ENCODE measurements at regions not wholly inside any gene's neighbourhood (a gene's known extent, or its start where the extent isn't known, plus 50 kb on each side); places are given as distances from the start of the nearest gene placed in this dataset.

DNA sequence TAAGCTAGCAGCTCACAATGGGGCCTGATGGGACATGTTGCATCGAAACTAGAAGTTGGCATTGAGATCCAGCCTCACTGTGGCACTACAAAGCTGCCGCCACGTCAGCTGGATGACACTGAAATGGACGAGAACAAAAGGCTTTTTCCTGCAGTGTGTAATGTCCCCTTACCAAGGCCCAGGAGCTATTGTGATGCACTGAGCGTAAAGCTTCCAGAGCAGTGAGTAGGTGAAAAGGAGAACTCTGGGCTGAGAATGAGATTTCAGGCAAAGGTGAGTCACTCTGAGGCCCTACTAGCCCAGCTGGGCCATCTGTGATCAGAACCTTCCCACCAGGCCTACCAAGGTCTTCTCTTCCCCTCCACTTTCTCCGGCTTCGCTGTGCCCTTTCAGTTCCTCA lies 528.1 kb upstream of the KLF4 start:
- TF ChIP-seq, protein P1, sequence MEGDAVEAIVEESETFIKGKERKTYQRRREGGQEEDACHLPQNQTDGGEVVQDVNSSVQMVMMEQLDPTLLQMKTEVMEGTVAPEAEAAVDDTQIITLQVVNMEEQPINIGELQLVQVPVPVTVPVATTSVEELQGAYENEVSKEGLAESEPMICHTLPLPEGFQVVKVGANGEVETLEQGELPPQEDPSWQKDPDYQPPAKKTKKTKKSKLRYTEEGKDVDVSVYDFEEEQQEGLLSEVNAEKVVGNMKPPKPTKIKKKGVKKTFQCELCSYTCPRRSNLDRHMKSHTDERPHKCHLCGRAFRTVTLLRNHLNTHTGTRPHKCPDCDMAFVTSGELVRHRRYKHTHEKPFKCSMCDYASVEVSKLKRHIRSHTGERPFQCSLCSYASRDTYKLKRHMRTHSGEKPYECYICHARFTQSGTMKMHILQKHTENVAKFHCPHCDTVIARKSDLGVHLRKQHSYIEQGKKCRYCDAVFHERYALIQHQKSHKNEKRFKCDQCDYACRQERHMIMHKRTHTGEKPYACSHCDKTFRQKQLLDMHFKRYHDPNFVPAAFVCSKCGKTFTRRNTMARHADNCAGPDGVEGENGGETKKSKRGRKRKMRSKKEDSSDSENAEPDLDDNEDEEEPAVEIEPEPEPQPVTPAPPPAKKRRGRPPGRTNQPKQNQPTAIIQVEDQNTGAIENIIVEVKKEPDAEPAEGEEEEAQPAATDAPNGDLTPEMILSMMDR (IDR thresholded peaks at IDR 0.05), result no peak
- no peak for TF ChIP-seq POLR2A (IDR thresholded peaks at IDR 0.05)
